ENCODE measurements at regions not wholly inside any gene's neighbourhood (a gene's known extent, or its start where the extent isn't known, plus 50 kb on each side); places are given as distances from the start of the nearest gene placed in this dataset.

GRCh38 chr2:8455236-8456150, 226.4 kb upstream of the ID2 start:
- Histone ChIP-seq H4K8ac (ENCODE audit: low read length) (no peak overlapping the region), H3K4ac (ENCODE audit: low read depth in 1 of 2, low read length in 2 of 2) (no peak overlapping the region), H2AK5ac (ENCODE audit: low read length, severe bottlenecking) (no peak overlapping the region), H3K4me2 (ENCODE audit: low read length, poor library complexity, severe bottlenecking) (no peak overlapping the region), H2BK5ac (ENCODE audit: low read depth, low read length, poor library complexity, severe bottlenecking) (no peak overlapping the region), H3K9ac (ENCODE audit: low read length) (no peak overlapping the region), H3K27ac (ENCODE audit: low read length, poor library complexity, severe bottlenecking) (no peak overlapping the region), H2BK15ac (ENCODE audit: low read depth, poor library complexity, severe bottlenecking) (no peak overlapping the region), H3K23ac (ENCODE audit: low read length in 2 of 2) (no peak overlapping the region), H3K14ac (ENCODE audit: low read length in 2 of 2) (no peak overlapping the region), H2BK12ac (ENCODE audit: low read length in 2 of 2) (no peak overlapping the region), H3K9me3 (ENCODE audit: control insufficient read depth, low read length) (no peaks in the 10 kb centered on the region), H3K18ac (ENCODE audit: low read depth in 1 of 2, low read length in 2 of 2) (no peak overlapping the region), H2AFZ (ENCODE audit: low read depth, low read length) (no peak overlapping the region), H2BK120ac (ENCODE audit: low read depth, low read length) (no peak overlapping the region), H4K91ac (ENCODE audit: low read length) (no peak overlapping the region), H3K79me1 (replicated peaks; ENCODE audit: low read length, poor library complexity, severe bottlenecking) (no peaks in the 10 kb centered on the region), H3K4me3 (ENCODE audit: insufficient read depth in 1 of 2, low read depth in 1 of 2, low read length in 2 of 2) (no peak overlapping the region), H3K4me1 (ENCODE audit: control insufficient read depth, insufficient read depth, low read depth, low read length) (peaks cover 11% of the 10 kb centered on the region), H3K36me3 (ENCODE audit: control insufficient read depth in 1 of 2, insufficient read depth in 2 of 2, low read depth in 1 of 2, low read length in 2 of 2) (no peaks in the 10 kb centered on the region), H3K27me3 (ENCODE audit: control insufficient read depth in 1 of 2, insufficient read depth in 1 of 2, low read length in 2 of 2) (peaks cover 0 to 5% of the 10 kb centered on the region in 2 experiments)
- no peak for DNase-seq
- 87% methylated on average over 21 of the region's 23 CpGs for WGBS

- Histone ChIP-seq H2BK12ac (ENCODE audit: low read length in 2 of 2) (no peak overlapping the region), H3K4ac (ENCODE audit: low read depth in 1 of 2, low read length in 2 of 2) (no peak overlapping the region), H3K9ac (ENCODE audit: low read length) (no peak overlapping the region), H3K27me3 (ENCODE audit: control insufficient read depth in 1 of 2, insufficient read depth in 1 of 2, low read length in 2 of 2) (peaks cover 0 to 5% of the 10 kb centered on the region in 2 experiments), H3K14ac (ENCODE audit: low read length in 2 of 2) (no peak overlapping the region), H2BK5ac (ENCODE audit: low read depth, low read length, poor library complexity, severe bottlenecking) (no peak overlapping the region), H3K36me3 (ENCODE audit: control insufficient read depth in 1 of 2, insufficient read depth in 2 of 2, low read depth in 1 of 2, low read length in 2 of 2) (no peaks in the 10 kb centered on the region), H3K79me1 (replicated peaks; ENCODE audit: low read length, poor library complexity, severe bottlenecking) (no peaks in the 10 kb centered on the region), H3K18ac (ENCODE audit: low read depth in 1 of 2, low read length in 2 of 2) (no peak overlapping the region), H3K27ac (ENCODE audit: low read length, poor library complexity, severe bottlenecking) (no peak overlapping the region), H2AK5ac (ENCODE audit: low read length, severe bottlenecking) (no peak overlapping the region), H3K23ac (ENCODE audit: low read length in 2 of 2) (no peak overlapping the region), H3K4me3 (ENCODE audit: insufficient read depth in 1 of 2, low read depth in 1 of 2, low read length in 2 of 2) (peak overlapping the region in 1 of 2 experiments; percentile 43), H2BK15ac (ENCODE audit: low read depth, poor library complexity, severe bottlenecking) (no peak overlapping the region), H2AFZ (ENCODE audit: low read depth, low read length) (no peak overlapping the region), H2BK120ac (ENCODE audit: low read depth, low read length) (no peak overlapping the region), H3K4me2 (ENCODE audit: low read length, poor library complexity, severe bottlenecking) (no peak overlapping the region), H4K91ac (ENCODE audit: low read length) (no peak overlapping the region), H3K9me3 (ENCODE audit: control insufficient read depth, low read length) (no peaks in the 10 kb centered on the region), H4K8ac (ENCODE audit: low read length) (no peak overlapping the region), H3K4me1 (ENCODE audit: control insufficient read depth, insufficient read depth, low read depth, low read length) (peaks cover 11% of the 10 kb centered on the region)
- 94% methylated on average over 41 of the region's 41 CpGs for WGBS
- no peak for DNase-seq
These were observed 225.4 kb upstream of the ID2 start for GRCh38 chr2:8456151-8457091.

GRCh38 chr2:8457092-8457481, 224.8 kb upstream of the ID2 start:
- no peak overlapping the region for H3K14ac ChIP-seq (ENCODE audit: low read length in 2 of 2)
- H3K27ac ChIP-seq (ENCODE audit: low read length, poor library complexity, severe bottlenecking), result no peak overlapping the region
- H3K9ac ChIP-seq (ENCODE audit: low read length), result no peak overlapping the region
- H3K4me1 ChIP-seq (ENCODE audit: control insufficient read depth, insufficient read depth, low read depth, low read length), result peaks cover 11% of the 10 kb centered on the region
- H3K4ac ChIP-seq (ENCODE audit: low read depth in 1 of 2, low read length in 2 of 2), result no peak overlapping the region
- no peak overlapping the region for H3K18ac ChIP-seq (ENCODE audit: low read depth in 1 of 2, low read length in 2 of 2)
- H3K79me1 ChIP-seq (replicated peaks; ENCODE audit: low read length, poor library complexity, severe bottlenecking), result no peaks in the 10 kb centered on the region
- H2BK12ac ChIP-seq (ENCODE audit: low read length in 2 of 2), result no peak overlapping the region
- H3K4me3 ChIP-seq (ENCODE audit: insufficient read depth in 1 of 2, low read depth in 1 of 2, low read length in 2 of 2), result no peak overlapping the region
- WGBS, result 92% methylated on average over 21 of the region's 41 CpGs
- H4K8ac ChIP-seq (ENCODE audit: low read length), result no peak overlapping the region
- H2BK120ac ChIP-seq (ENCODE audit: low read depth, low read length), result no peak overlapping the region
- no peak overlapping the region for H2BK15ac ChIP-seq (ENCODE audit: low read depth, poor library complexity, severe bottlenecking)
- H4K91ac ChIP-seq (ENCODE audit: low read length), result no peak overlapping the region
- no peak overlapping the region for H3K4me2 ChIP-seq (ENCODE audit: low read length, poor library complexity, severe bottlenecking)
- no peak overlapping the region for H2AFZ ChIP-seq (ENCODE audit: low read depth, low read length)
- H3K23ac ChIP-seq (ENCODE audit: low read length in 2 of 2), result no peak overlapping the region
- no peaks in the 10 kb centered on the region for H3K9me3 ChIP-seq (ENCODE audit: control insufficient read depth, low read length)
- H3K27me3 ChIP-seq (ENCODE audit: control insufficient read depth in 1 of 2, insufficient read depth in 1 of 2, low read length in 2 of 2), result peaks cover 0 to 6% of the 10 kb centered on the region in 2 experiments
- DNase-seq, result no peak
- H2AK5ac ChIP-seq (ENCODE audit: low read length, severe bottlenecking), result no peak overlapping the region
- H2BK5ac ChIP-seq (ENCODE audit: low read depth, low read length, poor library complexity, severe bottlenecking), result no peak overlapping the region
- no peaks in the 10 kb centered on the region for H3K36me3 ChIP-seq (ENCODE audit: control insufficient read depth in 1 of 2, insufficient read depth in 2 of 2, low read depth in 1 of 2, low read length in 2 of 2)

Measured in mesenchymal stem cell (in vitro differentiated cells and primary cell).